ENCODE measurements at regions not wholly inside any gene's neighbourhood (a gene's known extent, or its start where the extent isn't known, plus 50 kb on each side); places are given as distances from the start of the nearest gene placed in this dataset.

- no peak overlapping the region for H3K27ac Mint-ChIP-seq
- H3K4me1 Mint-ChIP-seq: no peaks in the 10 kb centered on the region
- H3K36me3 Mint-ChIP-seq (ENCODE audit: low read depth): no peaks in the 10 kb centered on the region
- no peaks in the 10 kb centered on the region for H3K27me3 Mint-ChIP-seq
- POLR2A ChIA-PET: no interaction called here
- no peak overlapping the region for H3K4me3 Mint-ChIP-seq
- no peak for DNase-seq
- CTCF ChIA-PET: no interaction called here
- H3K9me3 Mint-ChIP-seq: peaks cover 3% of the 10 kb centered on the region
Observed at GRCh38 chr2:138170485-138170884, 206.2 kb downstream of the HNMT start.

- Mint-ChIP-seq H3K9me3 (peaks cover 3% of the 10 kb centered on the region), H3K27me3 (no peaks in the 10 kb centered on the region), H3K36me3 (ENCODE audit: low read depth) (no peaks in the 10 kb centered on the region), H3K27ac (no peak overlapping the region), H3K4me1 (no peaks in the 10 kb centered on the region), H3K4me3 (no peak overlapping the region)
- no peak for DNase-seq
- CTCF ChIA-PET: no interaction called here
- POLR2A ChIA-PET: no interaction called here
Observed at GRCh38 chr2:138171244-138171643, 207.0 kb downstream of the HNMT start.

GRCh38 chr2:138175066-138175465 lies 210.8 kb downstream of the HNMT start:
- no peaks in the 10 kb centered on the region for H3K36me3 Mint-ChIP-seq (ENCODE audit: low read depth)
- no peak for DNase-seq
- CTCF ChIA-PET: no interaction called here
- H3K27ac Mint-ChIP-seq: no peak overlapping the region
- H3K9me3 Mint-ChIP-seq: peaks cover 3% of the 10 kb centered on the region
- H3K4me1 Mint-ChIP-seq: no peaks in the 10 kb centered on the region
- no peak overlapping the region for H3K4me3 Mint-ChIP-seq
- H3K27me3 Mint-ChIP-seq: no peaks in the 10 kb centered on the region
- POLR2A ChIA-PET: no interaction called here

GRCh38 chr2:138176862-138177439 lies 212.7 kb downstream of the HNMT start:
- CTCF ChIA-PET: no interaction called here
- Mint-ChIP-seq H3K27me3 (no peaks in the 10 kb centered on the region), H3K36me3 (ENCODE audit: low read depth) (no peaks in the 10 kb centered on the region)

GRCh38 chr2:138177693-138178092 lies 213.4 kb downstream of the HNMT start:
- Mint-ChIP-seq H3K27me3 (no peaks in the 10 kb centered on the region), H3K27ac (no peak overlapping the region)

More at GRCh38 chr2:138176862-138177439, 212.7 kb downstream of the HNMT start:
- Mint-ChIP-seq H3K4me3 (no peak overlapping the region), H3K27ac (no peak overlapping the region), H3K4me1 (no peaks in the 10 kb centered on the region), H3K9me3 (peaks cover 3% of the 10 kb centered on the region)
- DNase-seq: no peak
- POLR2A ChIA-PET: no interaction called here

GRCh38 chr2:138180692-138181386 lies 216.6 kb downstream of the HNMT start:
- Mint-ChIP-seq H3K9me3 (no peaks in the 10 kb centered on the region), H3K27ac (no peak overlapping the region), H3K4me1 (no peaks in the 10 kb centered on the region), H3K27me3 (no peaks in the 10 kb centered on the region), H3K4me3 (no peak overlapping the region), H3K36me3 (ENCODE audit: low read depth) (no peaks in the 10 kb centered on the region)
- POLR2A ChIA-PET: no interaction called here
- CTCF ChIA-PET: no interaction called here
- no peak for DNase-seq

More at GRCh38 chr2:138177693-138178092, 213.4 kb downstream of the HNMT start:
- ChIA-PET CTCF (no interaction called here), POLR2A (no interaction called here)
- Mint-ChIP-seq H3K36me3 (ENCODE audit: low read depth) (no peaks in the 10 kb centered on the region), H3K4me3 (no peak overlapping the region), H3K9me3 (peaks cover 3% of the 10 kb centered on the region), H3K4me1 (no peaks in the 10 kb centered on the region)
- no peak for DNase-seq

GRCh38 chr2:138182250-138182936 lies 218.1 kb downstream of the HNMT start:
- H3K4me3 Mint-ChIP-seq: no peak overlapping the region
- CTCF ChIA-PET: no interaction called here
- no peaks in the 10 kb centered on the region for H3K4me1 Mint-ChIP-seq
- POLR2A ChIA-PET: no interaction called here
- no peaks in the 10 kb centered on the region for H3K36me3 Mint-ChIP-seq (ENCODE audit: low read depth)
- H3K27ac Mint-ChIP-seq: no peak overlapping the region
- DNase-seq: no peak
- no peaks in the 10 kb centered on the region for H3K27me3 Mint-ChIP-seq
- H3K9me3 Mint-ChIP-seq: no peaks in the 10 kb centered on the region

- Mint-ChIP-seq H3K27me3 (no peaks in the 10 kb centered on the region), H3K27ac (no peak overlapping the region), H3K36me3 (ENCODE audit: low read depth) (no peaks in the 10 kb centered on the region), H3K4me1 (no peaks in the 10 kb centered on the region), H3K9me3 (no peaks in the 10 kb centered on the region), H3K4me3 (no peak overlapping the region)
- no peak for DNase-seq
- POLR2A ChIA-PET: no interaction called here
- CTCF ChIA-PET: no interaction called here
Observed at GRCh38 chr2:138182937-138183312, 218.7 kb downstream of the HNMT start.

GRCh38 chr2:138183705-138184104 lies 219.4 kb downstream of the HNMT start:
- POLR2A ChIA-PET: no interaction called here
- Mint-ChIP-seq H3K9me3 (no peaks in the 10 kb centered on the region), H3K4me1 (no peaks in the 10 kb centered on the region), H3K27me3 (no peaks in the 10 kb centered on the region), H3K4me3 (no peak overlapping the region), H3K36me3 (ENCODE audit: low read depth) (no peaks in the 10 kb centered on the region), H3K27ac (no peak overlapping the region)
- CTCF ChIA-PET: no interaction called here
- DNase-seq: no peak

GRCh38 chr2:138184428-138184827 lies 220.2 kb downstream of the HNMT start:
- H3K9me3 Mint-ChIP-seq: no peaks in the 10 kb centered on the region
- H3K4me1 Mint-ChIP-seq: no peaks in the 10 kb centered on the region
- CTCF ChIA-PET: no interaction called here
- POLR2A ChIA-PET: no interaction called here
- H3K4me3 Mint-ChIP-seq: no peak overlapping the region
- H3K27me3 Mint-ChIP-seq: no peaks in the 10 kb centered on the region
- no peaks in the 10 kb centered on the region for H3K36me3 Mint-ChIP-seq (ENCODE audit: low read depth)
- DNase-seq: no peak
- no peak overlapping the region for H3K27ac Mint-ChIP-seq

- Mint-ChIP-seq H3K36me3 (ENCODE audit: low read depth) (no peaks in the 10 kb centered on the region), H3K9me3 (no peaks in the 10 kb centered on the region), H3K27ac (no peak overlapping the region), H3K4me3 (no peak overlapping the region), H3K4me1 (no peaks in the 10 kb centered on the region), H3K27me3 (no peaks in the 10 kb centered on the region)
- CTCF ChIA-PET: interaction anchor here (0.6 kb wide), 1 partner anchor 204 kb away, joined by 3 read pairs; no protein-coding TSS in a partner anchor
- POLR2A ChIA-PET: no interaction called here
- DNase-seq: no peak
Observed at GRCh38 chr2:138185827-138186226, 221.6 kb downstream of the HNMT start.

GRCh38 chr2:138187221-138187620 lies 222.9 kb downstream of the HNMT start:
- no peak for DNase-seq
- no peaks in the 10 kb centered on the region for H3K4me1 Mint-ChIP-seq
- no peak overlapping the region for H3K4me3 Mint-ChIP-seq
- H3K27ac Mint-ChIP-seq: no peak overlapping the region
- CTCF ChIA-PET: no interaction called here
- H3K36me3 Mint-ChIP-seq (ENCODE audit: low read depth): no peaks in the 10 kb centered on the region
- no peaks in the 10 kb centered on the region for H3K27me3 Mint-ChIP-seq
- no peaks in the 10 kb centered on the region for H3K9me3 Mint-ChIP-seq
- POLR2A ChIA-PET: no interaction called here

GRCh38 chr2:138190999-138191398 lies 226.7 kb downstream of the HNMT start:
- no peaks in the 10 kb centered on the region for H3K9me3 Mint-ChIP-seq
- no peak for DNase-seq
- no peaks in the 10 kb centered on the region for H3K4me1 Mint-ChIP-seq
- no peak overlapping the region for H3K4me3 Mint-ChIP-seq
- ChIA-PET CTCF (no interaction called here), POLR2A (no interaction called here)
- H3K36me3 Mint-ChIP-seq (ENCODE audit: low read depth): no peaks in the 10 kb centered on the region
- H3K27me3 Mint-ChIP-seq: no peaks in the 10 kb centered on the region
- H3K27ac Mint-ChIP-seq: no peak overlapping the region
